Activated T-cell treated with anti-CD3 and anti-CD28 coated beads for 1 hour (primary cell): ENCODE measurements at regions not wholly inside any gene's neighbourhood (a gene's known extent, or its start where the extent isn't known, plus 50 kb on each side); places are given as distances from the start of the nearest gene placed in this dataset.

Source experiments
- DNase-seq: peaks from one replicate; pipeline ENCODE4 v3.0.0-alpha.2; 2020; ENCODE audit warnings: low read depth

- no peak for DNase-seq
Measured at GRCh38 chr10:131755200-131755599, 145.6 kb upstream of the PPP2R2D start.

- no peak for DNase-seq
Measured at GRCh38 chr10:131757285-131758058, 143.3 kb upstream of the PPP2R2D start.

- DNase-seq: no peak
Measured at GRCh38 chr10:131758062-131758938, 142.5 kb upstream of the PPP2R2D start.

GRCh38 chr10:131758939-131759301 is 141.9 kb upstream of the PPP2R2D start:
- DNase-seq: no peak

- DNase-seq: no peak
Measured at GRCh38 chr10:131759347-131759746, 141.5 kb upstream of the PPP2R2D start.

- no peak for DNase-seq
Measured at GRCh38 chr10:131760416-131761166, 140.2 kb upstream of the PPP2R2D start.

- no peak for DNase-seq
Measured at GRCh38 chr10:131762789-131763696, 137.8 kb upstream of the PPP2R2D start.

GRCh38 chr10:131764929-131765328 is 135.9 kb upstream of the PPP2R2D start:
- no peak for DNase-seq

- no peak for DNase-seq
Measured at GRCh38 chr10:131766096-131766495, 134.7 kb upstream of the PPP2R2D start.

GRCh38 chr10:131767716-131768115 is 133.1 kb upstream of the PPP2R2D start:
- no peak for DNase-seq

- DNase-seq: no peak
Measured at GRCh38 chr10:131769571-131770410, 131.0 kb upstream of the PPP2R2D start.

- no peak for DNase-seq
Measured at GRCh38 chr10:131770946-131771633, 129.7 kb upstream of the PPP2R2D start.

GRCh38 chr10:131771634-131772358 is 129.0 kb upstream of the PPP2R2D start:
- no peak for DNase-seq

GRCh38 chr10:131772441-131772840 is 128.4 kb upstream of the PPP2R2D start:
- DNase-seq: no peak

GRCh38 chr10:131773370-131774343 is 127.2 kb upstream of the PPP2R2D start:
- DNase-seq: no peak

GRCh38 chr10:131774681-131775085 is 126.1 kb upstream of the PPP2R2D start:
- DNase-seq: no peak

- no peak for DNase-seq
Measured at GRCh38 chr10:131775433-131775832, 125.4 kb upstream of the PPP2R2D start.

GRCh38 chr10:131775833-131776232 is 125.0 kb upstream of the PPP2R2D start:
- no peak for DNase-seq
